ENCODE measurements at regions not wholly inside any gene's neighbourhood (a gene's known extent, or its start where the extent isn't known, plus 50 kb on each side); places are given as distances from the start of the nearest gene placed in this dataset.

- TF ChIP-seq POLR2A (IDR thresholded peaks at IDR 0.05) (no peak), CTCF (IDR thresholded peaks at IDR 0.05) (no peak), EP300 (IDR thresholded peaks at IDR 0.05) (no peak)
Observed at GRCh38 chr3:5733995-5734394, 546.5 kb downstream of the EDEM1 start.
